ENCODE measurements at regions not wholly inside any gene's neighbourhood (a gene's known extent, or its start where the extent isn't known, plus 50 kb on each side); places are given as distances from the start of the nearest gene placed in this dataset.

GRCh38 chr5:30112867-30113266 lies 1080.6 kb upstream of the CDH6 start:
- TF ChIP-seq, protein P1, sequence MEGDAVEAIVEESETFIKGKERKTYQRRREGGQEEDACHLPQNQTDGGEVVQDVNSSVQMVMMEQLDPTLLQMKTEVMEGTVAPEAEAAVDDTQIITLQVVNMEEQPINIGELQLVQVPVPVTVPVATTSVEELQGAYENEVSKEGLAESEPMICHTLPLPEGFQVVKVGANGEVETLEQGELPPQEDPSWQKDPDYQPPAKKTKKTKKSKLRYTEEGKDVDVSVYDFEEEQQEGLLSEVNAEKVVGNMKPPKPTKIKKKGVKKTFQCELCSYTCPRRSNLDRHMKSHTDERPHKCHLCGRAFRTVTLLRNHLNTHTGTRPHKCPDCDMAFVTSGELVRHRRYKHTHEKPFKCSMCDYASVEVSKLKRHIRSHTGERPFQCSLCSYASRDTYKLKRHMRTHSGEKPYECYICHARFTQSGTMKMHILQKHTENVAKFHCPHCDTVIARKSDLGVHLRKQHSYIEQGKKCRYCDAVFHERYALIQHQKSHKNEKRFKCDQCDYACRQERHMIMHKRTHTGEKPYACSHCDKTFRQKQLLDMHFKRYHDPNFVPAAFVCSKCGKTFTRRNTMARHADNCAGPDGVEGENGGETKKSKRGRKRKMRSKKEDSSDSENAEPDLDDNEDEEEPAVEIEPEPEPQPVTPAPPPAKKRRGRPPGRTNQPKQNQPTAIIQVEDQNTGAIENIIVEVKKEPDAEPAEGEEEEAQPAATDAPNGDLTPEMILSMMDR (IDR thresholded peaks at IDR 0.05) = no peak
- no peak for TF ChIP-seq POLR2A (IDR thresholded peaks at IDR 0.05)

All from body of pancreas (tissue), 4 donors.